ENCODE measurements at regions not wholly inside any gene's neighbourhood (a gene's known extent, or its start where the extent isn't known, plus 50 kb on each side); places are given as distances from the start of the nearest gene placed in this dataset.

GRCh38 chr5:175236176-175236575 lies 207.8 kb downstream of the DRD1 start:
- no peak for DNase-seq

- DNase-seq: peak; percentile 53
Observed at GRCh38 chr5:175235251-175235960, 208.6 kb downstream of the DRD1 start.

GRCh38 chr5:175230299-175230698 lies 213.7 kb downstream of the DRD1 start:
- no peak for DNase-seq

GRCh38 chr5:175226506-175226905 lies 217.5 kb downstream of the DRD1 start:
- no peak for DNase-seq

- DNase-seq: no peak
Observed at GRCh38 chr5:175223291-175223690, 220.7 kb downstream of the DRD1 start.

GRCh38 chr5:175222621-175223020 lies 221.4 kb downstream of the DRD1 start:
- DNase-seq: no peak

GRCh38 chr5:175220549-175220948 lies 223.4 kb downstream of the DRD1 start:
- no peak for DNase-seq

- no peak for DNase-seq
Observed at GRCh38 chr5:175219366-175219765, 224.6 kb downstream of the DRD1 start.

- DNase-seq: peak; percentile 39
Observed at GRCh38 chr5:175216991-175217390, 227.0 kb downstream of the DRD1 start.

GRCh38 chr5:175215906-175216305 lies 228.1 kb downstream of the DRD1 start:
- no peak for DNase-seq

GRCh38 chr5:175214152-175214551 lies 229.8 kb downstream of the DRD1 start:
- DNase-seq: no peak

GRCh38 chr5:175211956-175212756 lies 231.8 kb downstream of the DRD1 start:
- DNase-seq: no peak

GRCh38 chr5:175207321-175208040 lies 236.5 kb downstream of the DRD1 start:
- DNase-seq: no peak

- no peak for DNase-seq
Observed at GRCh38 chr5:175206669-175207068, 237.3 kb downstream of the DRD1 start.

GRCh38 chr5:175202463-175203068 lies 241.4 kb downstream of the DRD1 start:
- no peak for DNase-seq

- DNase-seq: no peak
Observed at GRCh38 chr5:175201393-175201792, 242.6 kb downstream of the DRD1 start.

GRCh38 chr5:175195698-175196656 lies 248.0 kb downstream of the DRD1 start:
- DNase-seq: no peak

- no peak for DNase-seq
Observed at GRCh38 chr5:175181331-175181730, 262.7 kb downstream of the DRD1 start.

- no peak for DNase-seq
Observed at GRCh38 chr5:175170899-175171298, 273.1 kb downstream of the DRD1 start.

GRCh38 chr5:175168882-175169507 lies 275.0 kb downstream of the DRD1 start:
- DNase-seq: no peak

GRCh38 chr5:175166026-175166425 lies 278.0 kb downstream of the DRD1 start:
- DNase-seq: no peak
